HEK293T (cell line): ENCODE measurements at regions not wholly inside any gene's neighbourhood (a gene's known extent, or its start where the extent isn't known, plus 50 kb on each side); places are given as distances from the start of the nearest gene placed in this dataset.

Experiments used
- CTCF ChIA-PET: fragments of 350-600 bp; formaldehyde crosslinking; extraction: SDS; loops from one replicate; lab custom pipeline; 2021; ENCODE audit warnings: antibody characterized with exemption, inconsistent platforms; lab: Yijun Ruan, JAX
- POLR2A ChIA-PET: fragments of 350-600 bp; formaldehyde crosslinking; extraction: SDS; loops from one replicate; lab custom pipeline; 2020; ENCODE audit warnings: antibody characterized with exemption, inconsistent platforms; lab: Yijun Ruan, JAX
- DNase-seq: peaks from one replicate; pipeline ENCODE4 v3.0.0; 2012; ENCODE audit warnings: mixed read lengths; ENCODE audit errors: extremely low spot score
- ARNT ChIP-seq: fragments of 450-650 bp; IDR thresholded peaks from 2 replicates; pipeline ENCODE4 v1.6.1; 2017; ENCODE audit warnings: mild to moderate bottlenecking
- BHLHE40 ChIP-seq: fragments of 450-650 bp; IDR thresholded peaks from 2 replicates; pipeline ENCODE4 v1.6.1; 2016; ENCODE audit warnings: mild to moderate bottlenecking, moderate library complexity, borderline replicate concordance
- CTBP1 ChIP-seq: fragments of 450-650 bp; IDR thresholded peaks from 2 replicates; pipeline ENCODE4 v1.6.1; 2016; ENCODE audit warnings: borderline replicate concordance
- ELF4 ChIP-seq: fragments of 450-650 bp; IDR thresholded peaks from 2 replicates; pipeline ENCODE4 v1.6.1; 2017; ENCODE audit warnings: antibody characterized with exemption
- FOXA1 ChIP-seq: fragments of 450-650 bp; IDR thresholded peaks from 2 replicates; pipeline ENCODE4 v1.6.1; 2016; ENCODE audit warnings: mild to moderate bottlenecking
- FOXK2 ChIP-seq: fragments of 450-650 bp; IDR thresholded peaks from 2 replicates; pipeline ENCODE4 v1.6.1; 2016; ENCODE audit warnings: mild to moderate bottlenecking
- FOXM1 ChIP-seq: fragments of 450-650 bp; IDR thresholded peaks from 2 replicates; pipeline ENCODE4 v1.6.1; 2017; ENCODE audit warnings: mild to moderate bottlenecking, borderline replicate concordance
- HDGF ChIP-seq: fragments of 450-650 bp; IDR thresholded peaks from 2 replicates; pipeline ENCODE4 v1.6.1; 2017; ENCODE audit warnings: antibody characterized with exemption, borderline replicate concordance
- L3MBTL2 ChIP-seq: fragments of 450-650 bp; conservative IDR thresholded peaks from 2 replicates; pipeline ENCODE4 v1.6.1; 2016; ENCODE audit warnings: mild to moderate bottlenecking
- LEF1 ChIP-seq: fragments of 450-650 bp; IDR thresholded peaks from 2 replicates; pipeline ENCODE4 v1.6.1; 2017; ENCODE audit warnings: mild to moderate bottlenecking, borderline replicate concordance
- NFRKB ChIP-seq: fragments of 450-650 bp; IDR thresholded peaks from 2 replicates; pipeline ENCODE4 v1.6.1; 2016; ENCODE audit warnings: mild to moderate bottlenecking, moderate library complexity
- PKNOX1 ChIP-seq: fragments of 450-650 bp; IDR thresholded peaks from 2 replicates; pipeline ENCODE4 v1.6.1; 2016
- SP1 ChIP-seq: fragments of 450-650 bp; IDR thresholded peaks from 2 replicates; pipeline ENCODE4 v1.6.1; 2017
- SUZ12 ChIP-seq: fragments of 450-650 bp; IDR thresholded peaks from 2 replicates; pipeline ENCODE4 v1.6.1; 2016; ENCODE audit warnings: mild to moderate bottlenecking
- TARDBP ChIP-seq: fragments of 450-650 bp; IDR thresholded peaks from 2 replicates; pipeline ENCODE4 v1.6.1; 2016
- ZNF384 ChIP-seq: fragments of 450-650 bp; IDR thresholded peaks from 2 replicates; pipeline ENCODE4 v1.6.1; 2016

GRCh38 chr2:193240752-193241151 is 1046.0 kb upstream of the TMEFF2 start:
- peak; percentile 6 for DNase-seq
- CTCF ChIA-PET: interaction anchor here (1.0 kb wide), 1 partner anchor 10 kb away, joined by 4 read pairs; no protein-coding TSS in a partner anchor

GRCh38 chr2:193231634-193232033 is 1036.9 kb upstream of the TMEFF2 start:
- no peak for TF ChIP-seq FOXK2
- TF ChIP-seq L3MBTL2: no peak
- no peak for TF ChIP-seq PKNOX1
- no peak for TF ChIP-seq ELF4
- TF ChIP-seq SP1: no peak
- TF ChIP-seq SUZ12: no peak
- TF ChIP-seq ARNT: no peak
- TF ChIP-seq TARDBP: no peak
- no peak for TF ChIP-seq ZNF384
- no peak for TF ChIP-seq FOXM1
- no peak for TF ChIP-seq HDGF
- no peak for TF ChIP-seq NFRKB
- no peak for TF ChIP-seq LEF1
- TF ChIP-seq BHLHE40: no peak
- TF ChIP-seq CTBP1: no peak
- TF ChIP-seq FOXA1: no peak
- ChIA-PET POLR2A (no interaction called here), CTCF (no interaction called here)
- DNase-seq: no peak

More at GRCh38 chr2:193240752-193241151, 1046.0 kb upstream of the TMEFF2 start:
- TF ChIP-seq TARDBP: no peak
- no peak for TF ChIP-seq NFRKB
- no peak for TF ChIP-seq ARNT
- TF ChIP-seq SP1: no peak
- POLR2A ChIA-PET: no interaction called here

DNA sequence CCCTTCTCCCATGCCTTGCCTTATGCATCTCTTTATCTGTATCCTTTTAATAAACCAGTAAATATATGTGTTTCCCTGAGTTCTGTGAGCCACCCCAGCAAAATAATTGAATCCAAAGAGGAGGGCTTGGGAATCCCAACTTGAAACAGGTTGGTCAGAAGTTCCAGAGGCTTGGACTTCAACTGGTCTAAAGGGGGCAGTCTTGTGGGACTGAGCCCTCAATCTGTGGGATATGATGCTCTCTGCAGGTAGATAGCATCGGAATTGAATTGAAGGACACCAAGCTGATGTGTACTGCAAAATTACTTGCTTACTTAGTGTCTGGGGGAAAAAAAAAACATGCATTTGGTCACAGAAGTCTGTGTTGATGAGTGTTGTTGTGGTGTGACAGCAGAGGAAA is 1033.5 kb upstream of the TMEFF2 start:
- TF ChIP-seq CTBP1 (no peak), SUZ12 (no peak), FOXM1 (no peak), ZNF384 (no peak), FOXK2 (no peak), BHLHE40 (no peak), TARDBP (no peak), ELF4 (no peak), NFRKB (no peak), L3MBTL2 (no peak), FOXA1 (no peak), LEF1 (no peak), HDGF (no peak), ARNT (no peak), PKNOX1 (no peak), SP1 (no peak)
- no peak for DNase-seq
- ChIA-PET POLR2A (no interaction called here), CTCF (no interaction called here)

- no peak for DNase-seq
- TF ChIP-seq SUZ12 (no peak), HDGF (no peak), FOXM1 (no peak), ELF4 (no peak), BHLHE40 (no peak), ZNF384 (no peak), NFRKB (no peak)
- CTCF ChIA-PET: no interaction called here
- POLR2A ChIA-PET: no interaction called here
Measured at GRCh38 chr2:193222454-193222853, 1027.7 kb upstream of the TMEFF2 start.

- no peak for DNase-seq
- ChIA-PET CTCF (no interaction called here), POLR2A (no interaction called here)
- TF ChIP-seq ARNT: no peak
- TF ChIP-seq LEF1: no peak
- TF ChIP-seq SUZ12: no peak
- no peak for TF ChIP-seq FOXA1
- no peak for TF ChIP-seq SP1
- TF ChIP-seq ZNF384: no peak
- TF ChIP-seq FOXK2: no peak
- no peak for TF ChIP-seq L3MBTL2
- no peak for TF ChIP-seq NFRKB
- no peak for TF ChIP-seq CTBP1
Measured at GRCh38 chr2:193219413-193219812, 1024.7 kb upstream of the TMEFF2 start.

GRCh38 chr2:193201583-193201982 is 1006.9 kb upstream of the TMEFF2 start:
- POLR2A ChIA-PET: no interaction called here
- no peak for DNase-seq
- TF ChIP-seq CTBP1 (no peak), FOXM1 (no peak), BHLHE40 (no peak)
- CTCF ChIA-PET: no interaction called here

DNA sequence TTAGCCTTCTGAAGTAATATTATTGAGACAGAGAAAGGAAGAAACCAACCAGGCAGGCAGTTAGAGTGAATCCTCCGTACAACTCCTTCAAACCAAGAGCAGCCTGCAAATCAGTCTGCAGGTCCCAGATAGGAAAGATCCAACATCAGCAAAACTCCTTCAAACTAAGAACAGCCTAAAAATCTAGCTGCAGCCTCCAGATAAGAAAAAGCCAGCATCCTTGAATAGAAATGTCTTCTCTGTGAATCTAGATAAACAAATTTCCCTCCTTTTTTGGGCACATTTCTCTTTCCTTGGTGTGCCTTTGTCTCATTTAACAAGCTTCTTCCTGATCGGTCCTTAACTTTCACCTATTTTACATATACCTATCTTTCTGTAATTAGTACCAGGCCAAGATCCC is 1004.6 kb upstream of the TMEFF2 start:
- DNase-seq: no peak
- TF ChIP-seq SUZ12 (no peak), TARDBP (no peak), NFRKB (no peak), ARNT (no peak), LEF1 (no peak), ZNF384 (no peak), L3MBTL2 (no peak), FOXK2 (no peak), HDGF (no peak)
- POLR2A ChIA-PET: no interaction called here
- CTCF ChIA-PET: no interaction called here
